Neural progenitor cell (in vitro differentiated cells): ENCODE measurements at regions not wholly inside any gene's neighbourhood (a gene's known extent, or its start where the extent isn't known, plus 50 kb on each side); places are given as distances from the start of the nearest gene placed in this dataset.

Source experiments
- CTCF ChIP-seq: fragments of 200-600 bp; sonication (generic); IDR thresholded peaks from 2 replicates; pipeline ENCODE4 v1.5.1; 2017; ENCODE audit warnings: antibody characterized with exemption, mild to moderate bottlenecking
- EZH2 ChIP-seq: fragments of 200-600 bp; sonication (generic); IDR thresholded peaks from 2 replicates; pipeline ENCODE4 v1.6.1; 2017; ENCODE audit warnings: antibody characterized with exemption, mild to moderate bottlenecking, moderate library complexity

GRCh38 chr10:131770946-131771633 is 129.7 kb upstream of the PPP2R2D start:
- TF ChIP-seq CTCF, result no peak
- no peak for TF ChIP-seq EZH2
